PC-3 (cell line): ENCODE measurements at regions not wholly inside any gene's neighbourhood (a gene's known extent, or its start where the extent isn't known, plus 50 kb on each side); places are given as distances from the start of the nearest gene placed in this dataset.

ENCODE experiments used
- ATAC-seq: fragments of 200-7000 bp; cut with Tn5 transposase; 2 replicates; pipeline ENCODE4 v1.9.1; 2020; ENCODE audit warnings: mild to moderate bottlenecking, moderate library complexity
- BruUV-seq: library from RNA; stranded (reverse); fragments of 400-500 nt; replicated peaks from 2 replicates; lab custom pipeline; 2021; lab: Mats Ljungman, UMichigan
- CTCF ChIA-PET: fragments of 300-600 bp; sonication (Branson Sonifier 250); formaldehyde crosslinking; loops from one replicate; lab custom pipeline; 2022; ENCODE audit warnings: antibody characterized with exemption; lab: Charles Lee
- POLR2A ChIA-PET: fragments of 300-600 bp; sonication (Branson Sonifier 250); formaldehyde crosslinking; loops from one replicate; lab custom pipeline; 2022; ENCODE audit warnings: antibody characterized with exemption; ENCODE audit not compliant: unreplicated experiment; lab: Charles Lee
- DNase-seq: peaks from one replicate; pipeline ENCODE4 v3.0.0-alpha.2; 2015
- H2AFZ ChIP-seq: fragments of 300-600 bp; sonication (generic); 2 replicates; pipeline ENCODE4 v1.6.0; 2016; ENCODE audit warnings: antibody characterized with exemption, low read length
- H3F3A ChIP-seq: fragments of 300-600 bp; sonication (generic); one replicate; pipeline ENCODE4 v1.6.0; 2017; ENCODE audit warnings: antibody characterized with exemption, low read length, control low read depth, mild to moderate bottlenecking; ENCODE audit not compliant: unreplicated experiment
- H3K27ac ChIP-seq: fragments of 300-600 bp; sonication (generic); 2 replicates; pipeline ENCODE4 v1.5.1; 2016; ENCODE audit warnings: mild to moderate bottlenecking, low read length
- H3K27me3 ChIP-seq: fragments of 300-600 bp; sonication (generic); 2 replicates; pipeline ENCODE4 v1.6.1; 2016; ENCODE audit warnings: low read length, mixed read lengths
- H3K36me3 ChIP-seq: fragments of 300-600 bp; sonication (generic); 2 replicates; pipeline ENCODE4 v1.6.1; 2016; ENCODE audit warnings: low read depth, mixed run types, low read length, mixed read lengths
- H3K4me1 ChIP-seq: fragments of 300-600 bp; sonication (generic); 2 replicates; pipeline ENCODE4 v1.5.1; 2016; ENCODE audit warnings: low read length; ENCODE audit not compliant: insufficient read depth
- H3K4me2 ChIP-seq: fragments of 300-600 bp; sonication (generic); 2 replicates; pipeline ENCODE4 v1.6.0; 2016; ENCODE audit warnings: low read length
- H3K4me3 ChIP-seq: fragments of 300-600 bp; sonication (generic); 2 replicates; pipeline ENCODE4 v1.5.1; 2016; ENCODE audit warnings: mild to moderate bottlenecking, low read length, mixed read lengths
- H3K79me2 ChIP-seq: fragments of 300-600 bp; sonication (generic); 2 replicates; pipeline ENCODE4 v1.6.1; 2017; ENCODE audit warnings: low read length, mixed read lengths
- H3K9ac ChIP-seq: fragments of 300-600 bp; sonication (generic); 2 replicates; pipeline ENCODE4 v1.6.0; 2016; ENCODE audit warnings: mild to moderate bottlenecking, low read length
- H3K9me2 ChIP-seq: fragments of 300-600 bp; sonication (generic); replicated peaks from 2 replicates; pipeline ENCODE4 v1.6.1; 2016; ENCODE audit warnings: mixed run types, low read length, mixed read lengths
- H3K9me3 ChIP-seq: fragments of 300-600 bp; sonication (generic); 2 replicates; pipeline ENCODE4 v1.6.1; 2016; ENCODE audit warnings: low read length, mixed read lengths
- H4K20me1 ChIP-seq: fragments of 300-600 bp; sonication (generic); 2 replicates; pipeline ENCODE4 v1.6.1; 2016; ENCODE audit warnings: low read length, mixed read lengths
- EZH2 ChIP-seq: fragments of 300-600 bp; sonication (generic); IDR thresholded peaks from one replicate; pipeline ENCODE4 v1.6.1; 2017; ENCODE audit warnings: antibody characterized with exemption, mild to moderate bottlenecking, low read length; ENCODE audit not compliant: unreplicated experiment
- EZH2phosphoT487 ChIP-seq: fragments of 300-600 bp; sonication (generic); IDR thresholded peaks from 2 replicates; pipeline ENCODE4 v1.6.1; 2018; ENCODE audit warnings: mild to moderate bottlenecking, antibody characterized with exemption, low read length, borderline replicate concordance
- intact Hi-C: fragments of 100-400 bp; cut with micrococcal nuclease; formaldehyde crosslinking; loops from 2 replicates; pipeline ENCODE4 v1.9.0; 2023
- TF ChIP-seq, protein P1 (sequence below): fragments of 300-600 bp; sonication (generic); conservative IDR thresholded peaks from 2 replicates; pipeline ENCODE4 v1.5.1; 2017; ENCODE audit warnings: antibody characterized with exemption, low read depth, mild to moderate bottlenecking, low read length

DNA sequence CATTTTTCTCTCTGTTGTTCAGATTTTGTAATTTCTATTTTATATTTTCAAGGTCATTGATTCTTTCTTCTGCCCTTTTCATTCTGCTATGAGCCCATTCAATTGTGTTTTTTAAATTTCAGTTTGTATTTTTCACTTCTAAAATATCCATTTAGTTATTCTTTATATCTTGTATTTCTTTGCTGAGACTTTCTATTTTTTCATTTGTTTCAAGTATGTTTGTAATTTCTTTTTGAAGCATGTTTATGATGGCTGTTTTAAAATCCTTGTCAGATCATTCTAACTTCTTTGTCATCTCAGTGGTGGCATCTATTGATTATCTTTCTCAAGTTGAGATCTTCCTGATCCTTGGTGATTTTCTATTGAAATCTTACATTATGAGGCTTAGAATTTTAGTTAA lies 157.2 kb upstream of the USP9X start:
- Histone ChIP-seq H3K9ac (no peak overlapping the region), H3K4me1 (peaks cover 16% of the 10 kb centered on the region), H3K36me3 (no peaks in the 10 kb centered on the region), H2AFZ (no peak overlapping the region), H3F3A (peaks cover 5% of the 10 kb centered on the region), H3K9me2 (no peaks in the 10 kb centered on the region), H4K20me1 (no peaks in the 10 kb centered on the region), H3K4me2 (no peak overlapping the region), H3K27ac (0 out of 2 replicates have a peak overlapping the region, but pooled peaks have one; percentile 73), H3K27me3 (no peaks in the 10 kb centered on the region), H3K9me3 (no peaks in the 10 kb centered on the region), H3K79me2 (no peaks in the 10 kb centered on the region), H3K4me3 (no peak overlapping the region)
- intact Hi-C loops: loop anchor here (10.0 kb wide), 1 partner anchor 187 kb away; no protein-coding TSS in a partner anchor
- DNase-seq (no peak), ATAC-seq (no peak)
- POLR2A ChIA-PET: no interaction called here
- BruUV-seq: no TSS peak
- TF ChIP-seq, protein P1, sequence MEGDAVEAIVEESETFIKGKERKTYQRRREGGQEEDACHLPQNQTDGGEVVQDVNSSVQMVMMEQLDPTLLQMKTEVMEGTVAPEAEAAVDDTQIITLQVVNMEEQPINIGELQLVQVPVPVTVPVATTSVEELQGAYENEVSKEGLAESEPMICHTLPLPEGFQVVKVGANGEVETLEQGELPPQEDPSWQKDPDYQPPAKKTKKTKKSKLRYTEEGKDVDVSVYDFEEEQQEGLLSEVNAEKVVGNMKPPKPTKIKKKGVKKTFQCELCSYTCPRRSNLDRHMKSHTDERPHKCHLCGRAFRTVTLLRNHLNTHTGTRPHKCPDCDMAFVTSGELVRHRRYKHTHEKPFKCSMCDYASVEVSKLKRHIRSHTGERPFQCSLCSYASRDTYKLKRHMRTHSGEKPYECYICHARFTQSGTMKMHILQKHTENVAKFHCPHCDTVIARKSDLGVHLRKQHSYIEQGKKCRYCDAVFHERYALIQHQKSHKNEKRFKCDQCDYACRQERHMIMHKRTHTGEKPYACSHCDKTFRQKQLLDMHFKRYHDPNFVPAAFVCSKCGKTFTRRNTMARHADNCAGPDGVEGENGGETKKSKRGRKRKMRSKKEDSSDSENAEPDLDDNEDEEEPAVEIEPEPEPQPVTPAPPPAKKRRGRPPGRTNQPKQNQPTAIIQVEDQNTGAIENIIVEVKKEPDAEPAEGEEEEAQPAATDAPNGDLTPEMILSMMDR: no peak
- TF ChIP-seq EZH2phosphoT487 (no peak), EZH2 (no peak)
- CTCF ChIA-PET: no interaction called here

DNA sequence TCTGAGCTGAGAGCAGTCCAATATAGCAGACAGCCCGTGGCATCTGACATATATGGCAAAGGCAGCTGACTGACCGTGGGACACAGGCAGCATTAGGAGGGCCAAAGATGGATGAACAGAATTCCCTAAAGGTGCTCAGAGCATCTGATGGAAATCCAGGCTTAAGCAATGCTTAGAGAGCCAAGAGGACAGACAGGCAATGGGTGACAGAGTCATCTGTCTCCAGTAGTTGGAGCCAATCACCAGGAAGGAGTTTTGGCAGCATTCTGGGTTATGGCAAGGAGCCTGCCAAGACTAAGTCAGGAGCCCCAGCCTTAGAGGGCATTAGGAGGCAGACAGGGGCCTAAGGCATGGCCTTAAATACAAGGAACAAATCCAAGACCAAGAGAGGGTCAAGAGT lies 153.3 kb upstream of the USP9X start:
- no peak overlapping the region for H3K9ac ChIP-seq
- ATAC-seq: 0 out of 2 replicates have a peak, but pooled peaks have one; percentile 32

More for the DNA sequence above, 153.3 kb upstream of the USP9X start:
- intact Hi-C loops: no loop called here
- peaks cover 21% of the 10 kb centered on the region for H3K4me1 ChIP-seq
- no peaks in the 10 kb centered on the region for H3K9me3 ChIP-seq
- TF ChIP-seq EZH2 (no peak), EZH2phosphoT487 (no peak)
- TF ChIP-seq, protein P1: no peak
- no TSS peak for BruUV-seq
- DNase-seq: peak; percentile 25
- no peaks in the 10 kb centered on the region for H3K36me3 ChIP-seq
- CTCF ChIA-PET: no interaction called here
- H3F3A ChIP-seq: peaks cover 5% of the 10 kb centered on the region
- no peak overlapping the region for H3K4me2 ChIP-seq
- POLR2A ChIA-PET: no interaction called here
- no peaks in the 10 kb centered on the region for H3K79me2 ChIP-seq
- no peak overlapping the region for H2AFZ ChIP-seq
- H3K9me2 ChIP-seq: no peaks in the 10 kb centered on the region
- no peak overlapping the region for H3K4me3 ChIP-seq
- no peak overlapping the region for H3K27ac ChIP-seq
- no peaks in the 10 kb centered on the region for H3K27me3 ChIP-seq
- no peaks in the 10 kb centered on the region for H4K20me1 ChIP-seq
